ENCODE measurements at regions not wholly inside any gene's neighbourhood (a gene's known extent, or its start where the extent isn't known, plus 50 kb on each side); places are given as distances from the start of the nearest gene placed in this dataset.

DNA sequence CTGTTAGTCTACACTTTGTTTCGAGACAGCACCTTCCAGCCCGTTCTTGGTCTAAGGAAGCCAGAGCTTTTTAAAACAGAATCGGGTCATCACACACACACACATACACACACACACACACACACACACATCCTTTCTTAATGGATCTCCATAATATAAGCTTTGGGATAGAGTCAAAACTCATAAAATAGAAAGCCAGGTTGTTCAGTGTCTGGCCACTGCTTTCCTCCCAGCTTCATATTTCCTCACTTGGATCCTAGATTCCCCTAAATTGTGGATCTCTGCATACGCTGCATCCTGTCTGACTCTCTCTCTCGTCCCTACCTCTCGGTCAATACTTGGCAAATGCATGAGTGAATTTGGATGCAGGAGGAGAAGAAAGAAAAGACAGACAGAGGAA is 120.5 kb upstream of the SLC14A2 start:
- intact Hi-C loops (cut with micrococcal nuclease; ENCODE audit: unreplicated experiment) = no loop called here
- ChIA-PET CTCF (no interaction called here), POLR2A (ENCODE audit: low non-redundant PET) (interaction anchor here (0.6 kb wide), 1 partner anchor 59 kb away, joined by 4 read pairs; no protein-coding TSS in a partner anchor)
- H3K36me3 ChIP-seq (ENCODE audit: insufficient read depth, low read length, poor library complexity, severe bottlenecking) = no peaks in the 10 kb centered on the region
- no peak for TF ChIP-seq EZH2 (IDR thresholded peaks at IDR 0.05; ENCODE audit: borderline replicate concordance, low read depth, low read length, poor library complexity, severe bottlenecking)
- TF ChIP-seq, protein P1, sequence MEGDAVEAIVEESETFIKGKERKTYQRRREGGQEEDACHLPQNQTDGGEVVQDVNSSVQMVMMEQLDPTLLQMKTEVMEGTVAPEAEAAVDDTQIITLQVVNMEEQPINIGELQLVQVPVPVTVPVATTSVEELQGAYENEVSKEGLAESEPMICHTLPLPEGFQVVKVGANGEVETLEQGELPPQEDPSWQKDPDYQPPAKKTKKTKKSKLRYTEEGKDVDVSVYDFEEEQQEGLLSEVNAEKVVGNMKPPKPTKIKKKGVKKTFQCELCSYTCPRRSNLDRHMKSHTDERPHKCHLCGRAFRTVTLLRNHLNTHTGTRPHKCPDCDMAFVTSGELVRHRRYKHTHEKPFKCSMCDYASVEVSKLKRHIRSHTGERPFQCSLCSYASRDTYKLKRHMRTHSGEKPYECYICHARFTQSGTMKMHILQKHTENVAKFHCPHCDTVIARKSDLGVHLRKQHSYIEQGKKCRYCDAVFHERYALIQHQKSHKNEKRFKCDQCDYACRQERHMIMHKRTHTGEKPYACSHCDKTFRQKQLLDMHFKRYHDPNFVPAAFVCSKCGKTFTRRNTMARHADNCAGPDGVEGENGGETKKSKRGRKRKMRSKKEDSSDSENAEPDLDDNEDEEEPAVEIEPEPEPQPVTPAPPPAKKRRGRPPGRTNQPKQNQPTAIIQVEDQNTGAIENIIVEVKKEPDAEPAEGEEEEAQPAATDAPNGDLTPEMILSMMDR (conservative IDR thresholded peaks at IDR 0.05; ENCODE audit: low read depth, low read length) = no peak
- no peak for DNase-seq (ENCODE audit: low spot score)
- no TSS peak for BruUV-seq (replicated peaks)
- no peak overlapping the region for H3K4me3 ChIP-seq (ENCODE audit: low read depth, low read length, poor library complexity, severe bottlenecking)
- H3K27me3 ChIP-seq (replicated peaks; ENCODE audit: insufficient read depth, low read depth, low read length, poor library complexity) = peaks cover 21% of the 10 kb centered on the region
- no peak overlapping the region for H3K27ac ChIP-seq (ENCODE audit: low read depth, low read length, poor library complexity, severe bottlenecking)
- no peaks in the 10 kb centered on the region for H3K9me3 ChIP-seq (ENCODE audit: low read depth, low read length, poor library complexity, severe bottlenecking)
- H3K4me1 ChIP-seq (ENCODE audit: insufficient read depth, low read length, poor library complexity, severe bottlenecking) = no peaks in the 10 kb centered on the region

DNA sequence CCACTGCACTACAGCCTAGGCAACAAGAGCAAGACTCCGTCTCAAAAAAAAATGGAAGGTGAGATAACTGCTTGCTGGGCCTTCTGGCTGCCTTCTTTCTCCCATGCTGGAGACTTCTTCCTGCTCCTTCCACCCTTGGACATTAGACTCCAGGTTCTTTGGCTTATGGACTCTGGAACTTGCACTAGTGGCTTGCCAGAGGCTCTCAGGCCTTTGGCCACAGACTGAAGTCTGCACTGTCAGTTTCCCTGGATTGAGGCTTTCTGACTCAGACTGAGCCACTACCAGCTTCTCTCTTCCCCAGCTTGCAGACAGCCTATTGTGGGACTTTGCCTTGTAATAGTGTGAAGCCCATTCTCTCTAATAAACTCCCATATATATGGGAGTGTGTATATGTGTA is 118.5 kb upstream of the SLC14A2 start:
- no peak overlapping the region for H3K4me3 ChIP-seq (ENCODE audit: low read depth, low read length, poor library complexity, severe bottlenecking)
- no TSS peak for BruUV-seq (replicated peaks)
- no peak overlapping the region for H3K27ac ChIP-seq (ENCODE audit: low read depth, low read length, poor library complexity, severe bottlenecking)
- no peak for TF ChIP-seq EZH2 (IDR thresholded peaks at IDR 0.05; ENCODE audit: borderline replicate concordance, low read depth, low read length, poor library complexity, severe bottlenecking)
- TF ChIP-seq, protein P1 (conservative IDR thresholded peaks at IDR 0.05; ENCODE audit: low read depth, low read length) = no peak
- peaks cover 14% of the 10 kb centered on the region for H3K27me3 ChIP-seq (replicated peaks; ENCODE audit: insufficient read depth, low read depth, low read length, poor library complexity)
- DNase-seq (ENCODE audit: low spot score) = no peak
- ChIA-PET POLR2A (ENCODE audit: low non-redundant PET) (no interaction called here), CTCF (no interaction called here)
- H3K36me3 ChIP-seq (ENCODE audit: insufficient read depth, low read length, poor library complexity, severe bottlenecking) = no peaks in the 10 kb centered on the region
- intact Hi-C loops (cut with micrococcal nuclease; ENCODE audit: unreplicated experiment) = no loop called here
- no peaks in the 10 kb centered on the region for H3K4me1 ChIP-seq (ENCODE audit: insufficient read depth, low read length, poor library complexity, severe bottlenecking)
- H3K9me3 ChIP-seq (ENCODE audit: low read depth, low read length, poor library complexity, severe bottlenecking) = no peaks in the 10 kb centered on the region

DNA sequence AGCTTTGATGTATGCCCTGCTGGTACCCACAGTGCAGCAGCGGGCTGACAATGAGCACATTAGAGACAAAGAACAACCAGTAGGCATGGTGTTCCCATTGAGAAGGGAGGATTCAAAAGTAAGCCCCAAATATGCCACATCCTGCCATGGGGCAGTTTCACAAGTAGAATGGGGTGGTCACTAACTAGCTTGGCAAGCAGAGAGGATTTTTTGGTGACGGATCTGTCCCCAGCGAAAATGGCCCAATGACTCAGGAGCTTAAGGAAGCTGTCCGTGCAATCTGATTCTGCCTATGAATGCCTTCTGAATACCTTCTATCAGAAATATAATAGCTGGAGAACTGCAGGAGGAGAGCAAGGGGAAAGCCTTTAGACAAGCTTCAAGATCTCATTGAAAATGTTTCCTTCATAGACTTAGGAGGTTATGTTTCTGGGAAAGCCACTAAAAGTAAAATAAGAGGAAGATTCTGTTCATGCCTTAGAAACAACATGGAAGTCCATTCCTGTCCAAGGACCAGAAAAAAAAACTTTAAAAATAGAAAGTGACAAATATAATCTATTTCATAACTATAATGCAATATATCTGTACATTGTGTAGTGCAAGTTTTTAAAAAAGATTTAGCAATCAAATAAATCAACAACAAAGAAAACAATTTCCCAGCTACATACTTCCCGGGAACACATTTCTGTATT is 117.5 kb upstream of the SLC14A2 start:
- no peaks in the 10 kb centered on the region for H3K36me3 ChIP-seq (ENCODE audit: insufficient read depth, low read length, poor library complexity, severe bottlenecking)
- H3K27me3 ChIP-seq (replicated peaks; ENCODE audit: insufficient read depth, low read depth, low read length, poor library complexity) = peaks cover 14% of the 10 kb centered on the region
- DNase-seq (ENCODE audit: low spot score) = no peak
- no peaks in the 10 kb centered on the region for H3K4me1 ChIP-seq (ENCODE audit: insufficient read depth, low read length, poor library complexity, severe bottlenecking)
- BruUV-seq (replicated peaks) = no TSS peak
- intact Hi-C loops (cut with micrococcal nuclease; ENCODE audit: unreplicated experiment) = no loop called here
- no peak overlapping the region for H3K27ac ChIP-seq (ENCODE audit: low read depth, low read length, poor library complexity, severe bottlenecking)
- no peak overlapping the region for H3K4me3 ChIP-seq (ENCODE audit: low read depth, low read length, poor library complexity, severe bottlenecking)
- ChIA-PET POLR2A (ENCODE audit: low non-redundant PET) (no interaction called here), CTCF (no interaction called here)
- TF ChIP-seq, protein P1 (conservative IDR thresholded peaks at IDR 0.05; ENCODE audit: low read depth, low read length) = no peak
- TF ChIP-seq EZH2 (IDR thresholded peaks at IDR 0.05; ENCODE audit: borderline replicate concordance, low read depth, low read length, poor library complexity, severe bottlenecking) = no peak
- no peaks in the 10 kb centered on the region for H3K9me3 ChIP-seq (ENCODE audit: low read depth, low read length, poor library complexity, severe bottlenecking)

All from A673 (cell line).